Endothelial cell of umbilical vein (primary cell): ENCODE measurements at regions not wholly inside any gene's neighbourhood (a gene's known extent, or its start where the extent isn't known, plus 50 kb on each side); places are given as distances from the start of the nearest gene placed in this dataset.

ENCODE experiments used
- BruUV-seq: library from RNA; stranded (reverse); fragments of 400-500 nt; replicated peaks from 2 replicates; lab custom pipeline; 2021; lab: Mats Ljungman, UMichigan
- CTCF ChIA-PET: fragments of 300-600, 350-600 bp; sonication (Branson Sonifier 250); formaldehyde crosslinking; loops from one replicate; lab custom pipeline; 2021; ENCODE audit warnings: antibody characterized with exemption, inconsistent platforms; lab: Charles Lee
- POLR2A ChIA-PET: fragments of 300-600, 350-600 bp; sonication (Branson Sonifier 250); formaldehyde crosslinking; loops from one replicate; lab custom pipeline; 2021; ENCODE audit warnings: antibody characterized with exemption, inconsistent platforms; lab: Charles Lee
- DNase-seq: peaks from one replicate; pipeline ENCODE4 v3.0.0-alpha.2; 2011; ENCODE audit warnings: low read depth, low spot score
- FAIRE-seq: peaks from 2 replicates; lab custom pipeline; 2011; peaks lifted over from hg19 to GRCh38; lab: Jason Lieb, UNC
- H2AFZ ChIP-seq: 2 replicates; pipeline ENCODE4 v1.6.0; 2012; ENCODE audit warnings: low read depth, low read length, control low read depth, inconsistent platforms
- H3K27ac ChIP-seq: 2 replicates; pipeline ENCODE4 v1.5.1; 2011; ENCODE audit warnings: low read depth, mild to moderate bottlenecking, control low read depth, low read length, moderate library complexity; ENCODE audit not compliant: insufficient read depth
- H3K27me3 ChIP-seq, 2 experiments: 2 replicates each; pipeline versions ENCODE4 v1.6.0 to v1.6.1; 2011; ENCODE audit warnings: low read length in 2 of 2, mixed read lengths in 1 of 2; ENCODE audit not compliant: control insufficient read depth in 2 of 2, insufficient read depth in 2 of 2
- H3K36me3 ChIP-seq, 2 experiments: 2 replicates in 1 of 2; 3 replicates in 1 of 2; pipeline ENCODE4 v1.5.1; 2011; ENCODE audit warnings: low read length in 2 of 2, mild to moderate bottlenecking in 1 of 2, moderate library complexity in 1 of 2; ENCODE audit not compliant: control insufficient read depth in 2 of 2, insufficient read depth in 2 of 2; ENCODE audit errors: extremely low read depth in 1 of 2
- H3K4me1 ChIP-seq: 3 replicates; pipeline ENCODE4 v1.5.1; 2011; ENCODE audit warnings: mild to moderate bottlenecking, low read length; ENCODE audit not compliant: control insufficient read depth, insufficient read depth; ENCODE audit errors: extremely low read depth
- H3K4me2 ChIP-seq: 2 replicates; pipeline ENCODE4 v1.6.1; 2011; ENCODE audit warnings: low read length, control low read depth, mixed read lengths; ENCODE audit not compliant: insufficient read depth
- H3K4me3 ChIP-seq, 3 experiments: fragments of 200-600 bp in 1 of 3; sonication (generic), shearing (Covaris generic) in 1 of 3; replicated peaks in 1 of 3; 2 replicates each; pipeline ENCODE4 v1.5.1; 2011 to 2016; ENCODE audit warnings: control low read depth in 3 of 3, low read length in 3 of 3, mild to moderate bottlenecking in 2 of 3, inconsistent platforms in 1 of 3, low read depth in 1 of 3, moderate library complexity in 1 of 3; ENCODE audit not compliant: insufficient read depth in 1 of 3
- H3K79me2 ChIP-seq: 2 replicates; pipeline ENCODE4 v1.6.0; 2012; ENCODE audit warnings: low read length, inconsistent platforms; ENCODE audit not compliant: control insufficient read depth, insufficient read depth
- H3K9ac ChIP-seq: replicated peaks from 2 replicates; pipeline ENCODE3; 2011; ENCODE audit warnings: low read length, control low read depth; ENCODE audit not compliant: insufficient read depth; ENCODE audit errors: extremely low read depth
- H3K9me1 ChIP-seq: replicated peaks from 3 replicates; pipeline ENCODE4 v1.6.0; 2011; ENCODE audit warnings: mild to moderate bottlenecking, low read length; ENCODE audit not compliant: control insufficient read depth, insufficient read depth; ENCODE audit errors: extremely low read depth
- H3K9me3 ChIP-seq: replicated peaks from 2 replicates; pipeline ENCODE4 v1.5.1; 2012; ENCODE audit warnings: low read length, inconsistent platforms; ENCODE audit not compliant: control insufficient read depth, insufficient read depth
- H4K20me1 ChIP-seq: replicated peaks from 2 replicates; pipeline ENCODE3; 2011; ENCODE audit warnings: mild to moderate bottlenecking, low read length; ENCODE audit not compliant: control insufficient read depth, insufficient read depth; ENCODE audit errors: extremely low read depth
- CTCF ChIP-seq, 2 donors: IDR thresholded peaks; 1 replicate in 1 of 2; 2 replicates in 1 of 2; pipeline ENCODE4 v1.5.1; 2011; ENCODE audit warnings: low read length in 2 of 2, mild to moderate bottlenecking in 2 of 2, moderate library complexity in 2 of 2, control low read depth in 1 of 2, inconsistent platforms in 1 of 2, low read depth in 1 of 2; ENCODE audit not compliant: insufficient read depth in 1 of 2; ENCODE audit errors: extremely low read depth in 1 of 2
- EZH2 ChIP-seq: IDR thresholded peaks from 2 replicates; pipeline ENCODE4 v1.6.1; 2012; ENCODE audit warnings: borderline replicate concordance, low read depth, mild to moderate bottlenecking, moderate library complexity, low read length, inconsistent platforms; ENCODE audit not compliant: severe bottlenecking
- FOS ChIP-seq: IDR thresholded peaks from 2 replicates; pipeline ENCODE4 v1.6.1; 2011; ENCODE audit warnings: mild to moderate bottlenecking, low read length, moderate library complexity, borderline replicate concordance; ENCODE audit not compliant: insufficient read depth
- GATA2 ChIP-seq: IDR thresholded peaks from 2 replicates; pipeline ENCODE4 v1.7.0; 2011; ENCODE audit warnings: low read depth, mild to moderate bottlenecking, moderate library complexity, mixed read lengths, low read length; ENCODE audit not compliant: insufficient read length, insufficient read depth
- JUN ChIP-seq: IDR thresholded peaks from 2 replicates; pipeline ENCODE4 v1.6.1; 2011; ENCODE audit warnings: borderline replicate concordance, low read depth; ENCODE audit not compliant: insufficient read length, insufficient read depth
- MAX ChIP-seq: IDR thresholded peaks from 2 replicates; pipeline ENCODE4 v1.6.1; 2011; ENCODE audit not compliant: insufficient read depth, insufficient read length
- MYC ChIP-seq: IDR thresholded peaks from one replicate; pipeline ENCODE4 v1.6.1; 2011; ENCODE audit warnings: mild to moderate bottlenecking, low read depth, low read length
- POLR2A ChIP-seq: IDR thresholded peaks from 2 replicates; pipeline ENCODE4 v1.6.1; 2012; ENCODE audit warnings: low read depth, mild to moderate bottlenecking, control low read depth, low read length
- POLR2AphosphoS5 ChIP-seq: IDR thresholded peaks from 2 replicates; pipeline ENCODE4 v1.6.1; 2012; ENCODE audit warnings: low read depth, mild to moderate bottlenecking, control low read depth, low read length, moderate library complexity; ENCODE audit not compliant: insufficient read depth
- dilution Hi-C: fragments of 300-500 bp; cut with MboI; formaldehyde crosslinking; loops from one replicate; pipeline ENCODE4 v1.15.0; 2019; ENCODE audit warnings: low sequenced_read_pairs; ENCODE audit not compliant: extremely low pct_ligation_motif_present
- intact Hi-C: fragments of 100-400 bp; cut with micrococcal nuclease; formaldehyde crosslinking; loops from one replicate; pipeline ENCODE4 v1.10.0; 2022

- H2AFZ ChIP-seq: no peak overlapping the region
These were observed 961.6 kb downstream of the MCTP2 start for GRCh38 chr15:95192923-95193322.

More at GRCh38 chr15:95192923-95193322, 961.6 kb downstream of the MCTP2 start:
- DNase-seq (no peak), FAIRE-seq (no peak)
- dilution Hi-C loops (no loop called here), intact Hi-C loops (no loop called here)
- no peaks in the 10 kb centered on the region for H3K4me1 ChIP-seq
- ChIA-PET CTCF (no interaction called here), POLR2A (no interaction called here)
- no TSS peak for BruUV-seq
- no peaks in the 10 kb centered on the region for H3K9me3 ChIP-seq
- no peak for TF ChIP-seq JUN
- no peak for TF ChIP-seq CTCF (IDR thresholded peaks at IDR 0.05; ENCODE audit: extremely low read depth in 1 of 2, insufficient read depth in 1 of 2, low read depth in 1 of 2, low read length in 2 of 2)
- TF ChIP-seq MYC: no peak
- no peak for TF ChIP-seq POLR2AphosphoS5
- TF ChIP-seq EZH2: no peak
- no peak for TF ChIP-seq MAX
- TF ChIP-seq POLR2A: no peak
- TF ChIP-seq GATA2: no peak
- TF ChIP-seq FOS: no peak
- H3K4me3 ChIP-seq: no peak overlapping the region
- no peaks in the 10 kb centered on the region for H3K27me3 ChIP-seq
- H3K27ac ChIP-seq: no peak overlapping the region
- H4K20me1 ChIP-seq: no peaks in the 10 kb centered on the region
- no peaks in the 10 kb centered on the region for H3K9me1 ChIP-seq
- no peak overlapping the region for H3K4me2 ChIP-seq
- H3K79me2 ChIP-seq: no peaks in the 10 kb centered on the region
- no peak overlapping the region for H3K9ac ChIP-seq
- no peaks in the 10 kb centered on the region for H3K36me3 ChIP-seq
